Esophagus (tissue), 2 donors: ENCODE measurements at regions not wholly inside any gene's neighbourhood (a gene's known extent, or its start where the extent isn't known, plus 50 kb on each side); places are given as distances from the start of the nearest gene placed in this dataset.
"Not testable (repeated sequence)": the region's sequence is repeated elsewhere in the genome, so short reads cannot be mapped to it uniquely, and the experiment has no call there.

Experiments
- H3K27ac ChIP-seq, 2 donors: one replicate each; pipeline ENCODE4 v1.5.1; 2013; ENCODE audit warnings: low read depth in 2 of 2, mild to moderate bottlenecking in 2 of 2, inconsistent platforms in 1 of 2, low read length in 1 of 2, moderate library complexity in 1 of 2
- H3K27me3 ChIP-seq, 2 donors: one replicate each; pipeline ENCODE4 v1.6.1; 2013; ENCODE audit warnings: low read length in 2 of 2, control low read depth in 1 of 2, mild to moderate bottlenecking in 1 of 2; ENCODE audit not compliant: insufficient read depth in 2 of 2, control insufficient read depth in 1 of 2
- H3K36me3 ChIP-seq, 2 donors: one replicate each; pipeline ENCODE4 v1.6.1; 2013; ENCODE audit warnings: low read length in 1 of 2; ENCODE audit not compliant: control insufficient read depth in 2 of 2, insufficient read depth in 2 of 2
- H3K4me1 ChIP-seq, 2 donors: one replicate each; pipeline ENCODE4 v1.6.1; 2013; ENCODE audit warnings: low read length in 1 of 2; ENCODE audit not compliant: control insufficient read depth in 2 of 2, insufficient read depth in 2 of 2
- H3K4me3 ChIP-seq, 2 donors: one replicate each; pipeline ENCODE4 v1.5.1; 2013; ENCODE audit warnings: low read length in 2 of 2, mild to moderate bottlenecking in 2 of 2, low read depth in 1 of 2, moderate library complexity in 1 of 2
- H3K9me3 ChIP-seq, 2 donors: one replicate each; pipeline ENCODE4 v1.6.1; 2013; ENCODE audit warnings: mild to moderate bottlenecking in 2 of 2, low read depth in 1 of 2, low read length in 1 of 2, moderate library complexity in 1 of 2; ENCODE audit not compliant: control insufficient read depth in 2 of 2, insufficient read depth in 1 of 2
- WGBS, 2 donors: extraction: QIAGEN DNeasy Blood & Tissue Kit; methylation state at CpG; one replicate each; pipeline ENCODE4 v1.1.7; 2013; 5-methylcytosine and 5-hydroxymethylcytosine counted together
- donor health status: healthy with polysubstance abuse.
- donor health status: Bipolar disorder and iron deficiency.

GRCh38 chr7:110534241-110534931, 556.5 kb upstream of the LRRN3 start:
- Histone ChIP-seq H3K9me3 (no peaks in the 10 kb centered on the region), H3K27ac (peak overlapping the region; percentile 42 to 64), H3K4me3 (no peak overlapping the region), H3K4me1 (no peaks in the 10 kb centered on the region), H3K36me3 (no peaks in the 10 kb centered on the region), H3K27me3 (no peaks in the 10 kb centered on the region)
- WGBS, 2 donors = 48 to 57% methylated on average over 7 of the region's 7 CpGs

GRCh38 chr7:110539216-110539615, 551.7 kb upstream of the LRRN3 start:
- Histone ChIP-seq H3K4me3 (no peak overlapping the region), H3K27me3 (no peaks in the 10 kb centered on the region), H3K27ac (no peak overlapping the region), H3K4me1 (no peaks in the 10 kb centered on the region), H3K9me3 (no peaks in the 10 kb centered on the region), H3K36me3 (no peaks in the 10 kb centered on the region)

- H3K4me3 ChIP-seq = no peak overlapping the region
- no peaks in the 10 kb centered on the region for H3K27me3 ChIP-seq
- H3K27ac ChIP-seq = no peak overlapping the region
- no peaks in the 10 kb centered on the region for H3K4me1 ChIP-seq
- no peaks in the 10 kb centered on the region for H3K9me3 ChIP-seq
- 56 to 63% methylated on average over 2 of the region's 2 CpGs for WGBS, 2 donors
- H3K36me3 ChIP-seq = no peaks in the 10 kb centered on the region
Measured at GRCh38 chr7:110541962-110542361, 549.0 kb upstream of the LRRN3 start.

GRCh38 chr7:110544194-110544593, 546.7 kb upstream of the LRRN3 start:
- 78 to 85% methylated on average over 1 of the region's 1 CpG for WGBS, 2 donors
- Histone ChIP-seq H3K36me3 (no peaks in the 10 kb centered on the region), H3K4me1 (no peaks in the 10 kb centered on the region), H3K9me3 (no peaks in the 10 kb centered on the region), H3K27me3 (no peaks in the 10 kb centered on the region), H3K4me3 (no peak overlapping the region), H3K27ac (no peak overlapping the region)

GRCh38 chr7:110548372-110548771, 542.6 kb upstream of the LRRN3 start:
- no peaks in the 10 kb centered on the region for H3K4me1 ChIP-seq
- no peak overlapping the region for H3K27ac ChIP-seq
- H3K36me3 ChIP-seq = no peaks in the 10 kb centered on the region
- H3K9me3 ChIP-seq = peaks cover 0 to 4% of the 10 kb centered on the region in 2 donors
- H3K27me3 ChIP-seq = no peaks in the 10 kb centered on the region
- H3K4me3 ChIP-seq = no peak overlapping the region

- no peaks in the 10 kb centered on the region for H3K36me3 ChIP-seq
- H3K4me3 ChIP-seq = no peak overlapping the region
- H3K27me3 ChIP-seq = no peaks in the 10 kb centered on the region
- no peaks in the 10 kb centered on the region for H3K9me3 ChIP-seq
- no peaks in the 10 kb centered on the region for H3K4me1 ChIP-seq
- WGBS, 2 donors = 55 to 68% methylated on average over 2 of the region's 2 CpGs
- H3K27ac ChIP-seq = no peak overlapping the region
Measured at GRCh38 chr7:110557136-110557535, 533.8 kb upstream of the LRRN3 start.

- H3K36me3 ChIP-seq, H3K27ac ChIP-seq, H3K27me3 ChIP-seq, H3K4me3 ChIP-seq, H3K4me1 ChIP-seq, H3K9me3 ChIP-seq: not testable (repeated sequence)
- WGBS, 2 donors = 93 to 95% methylated on average over 14 to 15 of the region's 18 CpGs
Measured at GRCh38 chr7:110563286-110563685, 527.6 kb upstream of the LRRN3 start.

- Histone ChIP-seq H3K4me1 (no peaks in the 10 kb centered on the region), H3K27ac (no peak overlapping the region), H3K36me3 (no peaks in the 10 kb centered on the region), H3K9me3 (no peaks in the 10 kb centered on the region), H3K27me3 (no peaks in the 10 kb centered on the region), H3K4me3 (no peak overlapping the region)
Measured at GRCh38 chr7:110564246-110564645, 526.7 kb upstream of the LRRN3 start.

GRCh38 chr7:110568388-110568787, 522.5 kb upstream of the LRRN3 start:
- 81 to 89% methylated on average over 3 of the region's 3 CpGs for WGBS, 2 donors
- Histone ChIP-seq H3K27me3 (no peaks in the 10 kb centered on the region), H3K4me1 (no peaks in the 10 kb centered on the region), H3K4me3 (no peak overlapping the region), H3K27ac (no peak overlapping the region), H3K9me3 (no peaks in the 10 kb centered on the region), H3K36me3 (no peaks in the 10 kb centered on the region)

GRCh38 chr7:110568932-110569331, 522.0 kb upstream of the LRRN3 start:
- no peaks in the 10 kb centered on the region for H3K27me3 ChIP-seq
- H3K27ac ChIP-seq = no peak overlapping the region
- H3K9me3 ChIP-seq = no peaks in the 10 kb centered on the region
- WGBS, 2 donors = 67 to 68% methylated on average over 6 of the region's 6 CpGs
- H3K36me3 ChIP-seq = no peaks in the 10 kb centered on the region
- no peak overlapping the region for H3K4me3 ChIP-seq
- H3K4me1 ChIP-seq = no peaks in the 10 kb centered on the region
